ENCODE measurements at regions not wholly inside any gene's neighbourhood (a gene's known extent, or its start where the extent isn't known, plus 50 kb on each side); places are given as distances from the start of the nearest gene placed in this dataset.
"Not testable (repeated sequence)": the region's sequence is repeated elsewhere in the genome, so short reads cannot be mapped to it uniquely, and the experiment has no call there.

DNA sequence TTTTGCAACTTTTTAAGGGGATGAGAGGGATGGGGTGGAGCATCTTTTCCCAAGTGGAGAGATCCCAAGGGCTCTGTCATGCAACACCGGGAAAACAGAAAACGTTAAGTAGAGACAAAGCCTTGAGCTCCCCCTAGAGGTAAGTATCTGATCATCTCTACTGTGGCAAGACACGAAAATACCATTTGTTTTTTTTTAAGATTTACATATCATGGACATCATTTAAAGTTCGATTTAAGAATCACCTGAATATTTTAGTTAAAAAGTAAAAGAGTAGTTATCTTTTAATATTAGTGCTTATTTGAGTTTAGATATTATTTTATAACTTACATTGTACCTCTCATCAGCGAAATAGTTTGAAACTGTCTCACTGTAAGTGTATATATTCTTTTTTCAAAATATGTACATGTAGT is 200.4 kb downstream of the LRRC70 start:
- DNase-seq, result peak in 18 of 42 donors; percentile 4 to 68 (median 26)
- intact Hi-C loops (cut with DNase I), result loop anchor here (5.0 kb wide), 1 partner anchor 317 kb away; no protein-coding TSS in a partner anchor

- intact Hi-C loops (cut with DNase I), result loop anchor here (5.0 kb wide), 1 partner anchor 316 kb away; no protein-coding TSS in a partner anchor
- no peak for DNase-seq
Measured at GRCh38 chr5:62778316-62779009, 199.8 kb downstream of the LRRC70 start.

DNA sequence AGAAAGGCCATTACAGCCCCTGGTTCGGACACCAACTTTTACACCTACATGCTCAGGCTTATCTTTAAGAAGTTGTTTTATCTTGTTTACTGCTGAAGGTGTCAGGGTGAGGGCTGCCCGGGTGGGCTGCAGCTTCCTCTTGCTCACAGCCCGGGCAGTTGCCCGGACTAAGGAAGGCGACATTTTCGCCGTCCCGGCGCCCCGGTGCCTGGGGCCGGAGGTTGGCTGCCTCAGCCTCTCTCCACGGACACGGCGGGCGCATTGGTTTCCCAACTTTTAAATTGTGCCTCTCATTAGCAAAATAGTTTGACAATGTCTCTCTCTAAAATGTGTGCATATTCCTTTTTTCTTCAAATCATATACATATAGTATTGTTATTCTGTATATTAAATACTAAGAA is 198.5 kb downstream of the LRRC70 start:
- DNase-seq, result not testable (repeated sequence)
- intact Hi-C loops (cut with DNase I), result loop anchor here (5.0 kb wide), 1 partner anchor 315 kb away; no protein-coding TSS in a partner anchor

- intact Hi-C loops (cut with DNase I), result loop anchor here (5.0 kb wide), 1 partner anchor 314 kb away; no protein-coding TSS in a partner anchor
- DNase-seq, result not testable (repeated sequence)
Measured at GRCh38 chr5:62776592-62776991, 198.0 kb downstream of the LRRC70 start.

GRCh38 chr5:62773460-62773859 is 194.8 kb downstream of the LRRC70 start:
- intact Hi-C loops (cut with DNase I), result no loop called here
- no peak for DNase-seq

- DNase-seq, result no peak
- intact Hi-C loops (cut with DNase I), result no loop called here
Measured at GRCh38 chr5:62771341-62771740, 192.7 kb downstream of the LRRC70 start.

- DNase-seq, result no peak
- intact Hi-C loops (cut with DNase I), result no loop called here
Measured at GRCh38 chr5:62767650-62768049, 189.0 kb downstream of the LRRC70 start.

- DNase-seq, result no peak
- intact Hi-C loops (cut with DNase I), result no loop called here
Measured at GRCh38 chr5:62767077-62767476, 188.5 kb downstream of the LRRC70 start.

- no peak for DNase-seq
- intact Hi-C loops (cut with DNase I), result no loop called here
Measured at GRCh38 chr5:62762503-62762902, 183.9 kb downstream of the LRRC70 start.

DNA sequence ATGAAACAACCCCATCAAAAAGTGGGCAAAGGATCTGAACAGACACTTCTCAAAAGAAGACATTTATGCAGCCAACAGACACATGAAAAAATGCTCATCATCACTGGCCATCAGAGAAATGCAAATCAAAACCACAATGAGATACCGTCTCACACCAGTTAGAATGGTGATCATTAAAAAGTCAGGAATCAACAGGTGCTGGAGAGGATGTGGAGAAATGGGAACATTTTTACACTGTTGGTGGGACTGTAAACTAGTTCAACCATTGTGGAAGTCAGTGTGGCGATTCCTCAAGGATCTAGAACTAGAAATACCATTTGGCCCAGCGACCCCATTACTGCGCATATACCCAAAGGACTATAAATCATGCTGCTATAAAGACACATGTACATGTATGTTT is 179.1 kb downstream of the LRRC70 start:
- intact Hi-C loops (cut with DNase I); DNase-seq: not testable (repeated sequence)

- intact Hi-C loops (cut with DNase I); DNase-seq: not testable (repeated sequence)
Measured at GRCh38 chr5:62752998-62753367, 174.4 kb downstream of the LRRC70 start.

GRCh38 chr5:62752056-62752997 is 173.7 kb downstream of the LRRC70 start:
- DNase-seq; intact Hi-C loops (cut with DNase I): not testable (repeated sequence)

DNA sequence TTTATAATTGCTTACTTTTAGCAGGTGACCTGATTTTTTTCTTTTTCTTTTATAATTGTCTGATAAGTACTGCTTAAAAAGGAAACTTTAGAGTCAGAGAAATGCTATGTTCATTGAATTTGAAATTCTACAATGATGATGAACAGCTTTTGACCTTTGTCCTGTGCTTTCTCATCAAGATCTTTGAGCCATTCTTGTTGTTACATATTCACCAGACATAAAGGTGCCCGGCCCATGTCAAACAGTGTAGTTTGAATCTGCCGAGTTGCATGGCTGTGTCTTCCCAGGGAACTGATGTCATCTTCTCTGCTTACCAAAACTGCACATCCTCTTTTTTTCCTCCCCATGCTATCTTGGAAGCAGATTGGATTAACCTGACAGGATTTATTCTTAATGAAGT is 163.6 kb downstream of the LRRC70 start:
- intact Hi-C loops (cut with DNase I), result no loop called here
- DNase-seq, result no peak

- intact Hi-C loops (cut with DNase I), result no loop called here
- no peak for DNase-seq
Measured at GRCh38 chr5:62741761-62742160, 163.1 kb downstream of the LRRC70 start.

DNA sequence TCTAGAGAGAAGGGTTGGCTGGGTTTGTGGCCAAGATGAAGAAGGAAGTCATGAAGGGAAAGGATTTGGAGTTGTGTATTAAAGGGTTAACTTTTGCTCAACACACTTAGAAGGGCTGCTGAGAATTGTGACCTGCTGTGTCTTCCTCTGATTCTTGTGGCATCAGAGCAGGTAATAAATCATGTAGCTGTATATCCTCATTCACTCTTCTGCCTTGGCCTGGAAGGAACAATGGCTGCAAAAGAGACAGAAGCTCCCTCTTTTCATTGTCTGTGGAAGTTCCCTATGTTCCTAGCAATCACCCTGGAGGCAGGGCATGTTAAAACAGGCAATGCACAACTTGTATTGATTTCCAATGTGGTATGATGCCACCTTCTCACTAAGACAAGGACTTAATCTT is 159.1 kb downstream of the LRRC70 start:
- DNase-seq, result no peak
- intact Hi-C loops (cut with DNase I), result no loop called here

DNA sequence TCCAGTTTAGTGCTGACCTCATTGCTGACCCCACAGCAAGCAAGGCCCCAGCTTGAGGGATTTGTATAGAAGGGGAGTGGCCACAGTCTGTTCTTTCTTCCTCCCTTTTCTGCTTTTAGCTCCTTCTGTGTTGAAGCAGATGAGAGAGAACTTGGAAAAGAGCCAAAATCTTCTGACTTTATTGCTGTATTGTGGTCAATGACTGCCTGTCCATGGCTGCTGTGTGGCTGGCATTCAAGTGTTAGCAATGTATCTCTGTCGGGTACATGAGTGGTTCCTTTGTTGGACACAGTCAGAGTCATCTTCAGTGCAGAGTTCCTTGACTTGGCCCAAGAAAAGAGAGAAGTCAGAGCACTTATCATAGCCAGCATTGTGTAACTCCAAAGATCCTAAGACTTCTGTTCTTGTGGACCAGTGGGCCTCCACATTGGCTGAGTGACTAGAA is 154.1 kb downstream of the LRRC70 start:
- peak in 8 of 42 donors; percentile 4 to 40 (median 10) for DNase-seq
- intact Hi-C loops (cut with DNase I), result no loop called here

DNA sequence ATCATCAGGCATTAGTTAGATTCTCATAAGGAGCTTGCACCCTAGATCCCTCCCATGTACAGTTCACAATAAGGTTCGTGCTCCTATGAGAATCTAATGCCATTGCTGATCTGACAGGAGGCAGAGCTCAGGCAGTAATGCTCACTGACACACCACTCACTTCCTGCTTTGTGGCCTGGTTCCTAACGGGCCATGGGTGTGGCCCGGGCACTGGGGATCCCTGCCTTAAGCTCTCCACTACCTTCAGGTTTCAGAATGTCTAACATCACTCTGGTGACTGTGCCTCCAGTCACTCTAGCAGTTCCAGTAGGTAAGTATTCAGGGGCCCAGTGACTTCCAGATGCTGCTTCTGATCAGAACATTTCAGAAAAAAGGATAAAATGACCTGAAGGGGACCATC is 152.4 kb downstream of the LRRC70 start:
- intact Hi-C loops (cut with DNase I), result no loop called here
- no peak for DNase-seq

DNA sequence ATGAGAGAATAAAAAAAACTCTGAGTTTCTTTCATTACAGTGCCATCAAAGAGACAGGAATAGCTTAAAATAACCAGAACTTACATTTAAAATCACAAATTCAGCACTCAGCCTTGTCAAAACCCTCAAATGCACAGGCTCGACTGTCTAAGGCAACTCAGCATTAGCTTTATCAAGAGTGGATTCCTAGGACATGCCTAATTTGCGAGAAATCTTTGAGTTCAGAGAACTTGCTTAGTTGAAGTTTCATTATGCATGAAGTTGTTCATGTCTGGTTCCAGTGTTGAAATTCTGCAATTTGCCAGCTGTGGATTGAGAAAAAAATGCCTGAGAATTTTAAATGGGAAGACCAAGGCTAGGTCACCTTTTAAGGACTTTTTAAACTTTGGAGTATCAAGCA is 151.1 kb downstream of the LRRC70 start:
- intact Hi-C loops (cut with DNase I), result no loop called here
- DNase-seq, result peak in 5 of 42 donors; percentile 6 to 48 (median 22)

- intact Hi-C loops (cut with DNase I), result no loop called here
- DNase-seq, result no peak
Measured at GRCh38 chr5:62727861-62728260, 149.2 kb downstream of the LRRC70 start.

DNA sequence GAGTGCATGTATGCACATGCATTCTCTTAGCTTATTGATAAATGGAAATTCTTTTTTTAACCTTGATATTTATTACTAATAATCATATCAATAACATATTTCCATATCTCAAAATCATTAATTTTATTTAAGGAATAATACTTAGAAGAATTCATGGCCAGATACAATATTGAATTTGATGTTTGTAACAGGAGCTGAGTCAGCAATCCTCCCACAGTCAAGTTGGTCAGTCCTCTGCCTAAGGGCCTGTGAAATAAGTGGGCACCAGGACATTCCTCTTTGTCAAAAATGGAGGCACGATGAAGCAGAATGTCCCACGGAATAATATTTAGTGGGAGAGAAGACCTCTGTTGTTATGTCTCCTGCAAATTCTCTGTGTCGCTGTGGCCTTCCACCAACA is 148.6 kb downstream of the LRRC70 start:
- intact Hi-C loops (cut with DNase I), result no loop called here
- DNase-seq, result no peak

All from head of caudate nucleus (tissue), 42 donors.